GM23248 (cell line): ENCODE measurements at regions not wholly inside any gene's neighbourhood (a gene's known extent, or its start where the extent isn't known, plus 50 kb on each side); places are given as distances from the start of the nearest gene placed in this dataset.

Source experiments
- DNase-seq: peaks from one replicate; pipeline ENCODE4 v3.0.0-alpha.2; 2015
- H2AFZ ChIP-seq: fragments of 200-600 bp; sonication (generic); 2 replicates; pipeline ENCODE4 v1.6.1; 2016; ENCODE audit warnings: antibody characterized with exemption
- H3F3A ChIP-seq: fragments of 200-600 bp; sonication (generic); 2 replicates; pipeline ENCODE4 v1.6.1; 2016; ENCODE audit warnings: mild to moderate bottlenecking, antibody characterized with exemption, mixed run types; ENCODE audit not compliant: insufficient read depth
- H3K27ac ChIP-seq: fragments of 200-600 bp; sonication (generic); 2 replicates; pipeline ENCODE4 v1.5.1; 2016; ENCODE audit warnings: mild to moderate bottlenecking
- H3K27me3 ChIP-seq: fragments of 200-600 bp; sonication (generic); replicated peaks from 2 replicates; pipeline ENCODE4 v1.6.1; 2016; ENCODE audit warnings: mild to moderate bottlenecking; ENCODE audit not compliant: insufficient read depth
- H3K36me3 ChIP-seq: fragments of 200-600 bp; sonication (generic); 2 replicates; pipeline ENCODE4 v1.6.1; 2016; ENCODE audit warnings: low read depth, mild to moderate bottlenecking
- H3K4me1 ChIP-seq: fragments of 200-600 bp; sonication (generic); 2 replicates; pipeline ENCODE4 v1.6.1; 2016; ENCODE audit warnings: mild to moderate bottlenecking; ENCODE audit not compliant: insufficient read depth
- H3K4me2 ChIP-seq: fragments of 200-600 bp; sonication (generic); one replicate; pipeline ENCODE4 v1.6.1; 2016; ENCODE audit warnings: mild to moderate bottlenecking; ENCODE audit not compliant: unreplicated experiment
- H3K4me3 ChIP-seq: fragments of 200-600 bp; sonication (generic); 2 replicates; pipeline ENCODE4 v1.5.1; 2016; ENCODE audit warnings: mild to moderate bottlenecking
- H3K79me2 ChIP-seq: fragments of 200-600 bp; sonication (generic); 2 replicates; pipeline ENCODE4 v1.6.1; 2016; ENCODE audit warnings: mild to moderate bottlenecking; ENCODE audit not compliant: insufficient read depth
- H3K9ac ChIP-seq: fragments of 200-600 bp; sonication (generic); 2 replicates; pipeline ENCODE4 v1.6.1; 2016; ENCODE audit warnings: mild to moderate bottlenecking
- H3K9me2 ChIP-seq: fragments of 200-600 bp; sonication (generic); 2 replicates; pipeline ENCODE4 v1.6.1; 2016; ENCODE audit warnings: mixed run types, mild to moderate bottlenecking, moderate library complexity; ENCODE audit not compliant: insufficient read depth
- H3K9me3 ChIP-seq: fragments of 200-600 bp; sonication (generic); one replicate; pipeline ENCODE4 v1.6.1; 2017; ENCODE audit warnings: low read depth
- H4K20me1 ChIP-seq: fragments of 200-600 bp; sonication (generic); 2 replicates; pipeline ENCODE4 v1.6.0; 2016; ENCODE audit not compliant: insufficient read depth
- EZH2 ChIP-seq: fragments of 200-600 bp; sonication (generic); IDR thresholded peaks from 2 replicates; pipeline ENCODE4 v1.6.1; 2018; ENCODE audit warnings: antibody characterized with exemption, mild to moderate bottlenecking; ENCODE audit not compliant: insufficient read depth, poor library complexity, severe bottlenecking
- EZH2phosphoT487 ChIP-seq: fragments of 200-600 bp; sonication (generic); IDR thresholded peaks from 2 replicates; pipeline ENCODE4 v1.6.1; 2018; ENCODE audit warnings: antibody characterized with exemption, moderate library complexity, mild to moderate bottlenecking, low read depth; ENCODE audit not compliant: insufficient read depth
- WGBS, 2 experiments: methylation state at CpG; one replicate each; pipeline ENCODE4 v1.1.6; 2015 to 2017; ENCODE audit warnings: low lambda C conversion rate in 2 of 2, low coverage in 1 of 2; ENCODE audit errors: missing lambda C conversion rate in 2 of 2; 5-methylcytosine and 5-hydroxymethylcytosine counted together
- in situ Hi-C: fragments of 300-500 bp; cut with MboI; formaldehyde crosslinking; loops from 2 replicates; pipeline ENCODE4 v1.15.0; 2020

DNA sequence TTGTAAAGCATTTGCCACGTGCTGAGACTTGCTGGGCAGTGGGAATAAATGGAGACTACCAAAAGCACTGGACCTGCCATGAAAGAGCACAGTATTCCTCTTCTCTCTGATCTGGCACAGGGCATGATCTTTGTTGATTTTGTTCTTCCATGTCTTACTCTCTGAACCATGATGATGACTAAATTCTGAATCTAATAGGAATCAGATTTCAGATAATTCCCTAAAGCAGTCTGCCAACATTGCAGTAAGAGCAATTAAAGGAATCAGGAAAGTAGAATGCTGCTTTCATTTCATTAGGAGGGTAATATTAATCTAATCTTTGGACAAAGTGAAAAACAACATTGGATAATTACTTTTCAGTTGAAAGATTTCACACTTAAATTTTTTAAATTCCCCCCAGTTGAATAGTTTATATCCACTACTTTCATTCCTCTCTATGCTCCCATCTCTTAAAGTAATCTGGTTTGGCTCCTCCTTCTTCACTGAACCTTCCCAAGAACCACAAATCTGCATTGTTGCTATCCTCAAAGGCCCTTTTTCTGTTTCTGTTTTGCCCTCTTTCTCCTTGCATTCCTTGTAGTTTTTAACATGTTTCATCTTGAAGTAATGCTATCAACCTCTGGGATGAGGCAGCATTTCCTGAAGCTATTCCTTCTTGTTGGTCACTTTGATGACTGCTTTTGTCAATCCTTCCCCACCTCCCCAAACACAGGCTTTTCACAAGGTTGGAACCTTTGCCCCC, 243.2 kb upstream of the TENT5A start:
- TF ChIP-seq EZH2phosphoT487 = no peak
- no peak for TF ChIP-seq EZH2
- Histone ChIP-seq H4K20me1 (no peaks in the 10 kb centered on the region), H3K79me2 (no peaks in the 10 kb centered on the region), H3K9me3 (no peaks in the 10 kb centered on the region), H3K4me3 (peak overlapping the region; percentile 32), H3K36me3 (no peaks in the 10 kb centered on the region), H2AFZ (peak overlapping the region; percentile 59), H3K27me3 (no peaks in the 10 kb centered on the region), H3K4me1 (peaks cover 43% of the 10 kb centered on the region), H3K4me2 (peak overlapping the region; percentile 36), H3K27ac (peak overlapping the region; percentile 99), H3K9ac (peak overlapping the region; percentile 89), H3F3A (peaks cover 41% of the 10 kb centered on the region), H3K9me2 (no peaks in the 10 kb centered on the region)
- WGBS, 2 experiments = 0% methylated on average over 1 of the region's 1 CpG
- DNase-seq = peak; percentile 68
- in situ Hi-C loops = no loop called here

DNA sequence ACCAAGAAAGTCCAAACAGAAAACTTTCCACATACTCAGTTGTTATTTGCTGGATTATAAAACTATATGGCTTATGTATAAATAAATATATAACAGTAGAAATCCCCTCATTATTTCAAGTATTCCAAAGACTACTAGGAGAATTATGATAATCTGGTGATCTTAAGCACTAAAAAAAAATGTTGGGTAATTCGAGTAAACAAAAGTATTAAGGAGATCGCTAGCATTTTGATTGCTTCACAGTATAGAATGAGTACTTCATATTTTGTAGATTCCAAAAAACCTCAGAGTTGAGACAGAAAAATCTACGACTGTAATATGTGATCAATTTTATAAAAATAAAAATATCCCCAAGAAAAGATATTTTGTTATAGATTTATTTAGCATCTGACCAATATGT, 236.4 kb upstream of the TENT5A start:
- no peak for DNase-seq
- peaks cover 9% of the 10 kb centered on the region for H3K4me1 ChIP-seq
- TF ChIP-seq EZH2 (no peak), EZH2phosphoT487 (no peak)

DNA sequence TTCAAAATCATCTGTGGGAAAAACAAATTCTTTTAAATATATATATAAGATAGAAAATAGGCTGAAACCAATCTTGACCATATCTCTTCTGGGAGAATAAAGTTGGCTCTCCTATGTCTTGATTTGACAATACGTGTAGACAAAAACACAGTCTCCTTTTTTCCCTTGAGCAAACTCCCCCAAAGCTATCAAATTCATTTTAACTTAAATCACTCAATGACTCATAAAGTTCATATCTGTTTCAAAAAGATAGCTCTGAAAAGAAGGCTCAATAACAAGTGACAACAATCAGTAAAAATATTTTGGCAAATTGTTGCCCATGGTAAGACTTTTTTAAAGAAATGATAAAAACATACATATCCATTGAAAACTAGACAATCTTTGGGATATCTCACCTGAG, 236.0 kb upstream of the TENT5A start:
- H4K20me1 ChIP-seq = no peaks in the 10 kb centered on the region
- H3K79me2 ChIP-seq = no peaks in the 10 kb centered on the region
- no peak overlapping the region for H2AFZ ChIP-seq
- H3K9ac ChIP-seq = no peak overlapping the region
- no peaks in the 10 kb centered on the region for H3K36me3 ChIP-seq
- H3K27ac ChIP-seq = no peak overlapping the region
- H3K27me3 ChIP-seq = no peaks in the 10 kb centered on the region
- in situ Hi-C loops = no loop called here
- peaks cover 12% of the 10 kb centered on the region for H3K4me1 ChIP-seq
- no peak for TF ChIP-seq EZH2phosphoT487
- TF ChIP-seq EZH2 = no peak
- H3K9me2 ChIP-seq = no peaks in the 10 kb centered on the region
- no peak overlapping the region for H3K4me2 ChIP-seq
- no peaks in the 10 kb centered on the region for H3K9me3 ChIP-seq
- no peaks in the 10 kb centered on the region for H3F3A ChIP-seq
- WGBS, 2 experiments = 98 to 100% methylated on average over 1 of the region's 1 CpG
- DNase-seq = no peak
- H3K4me3 ChIP-seq = no peak overlapping the region

More for the DNA sequence above, 236.4 kb upstream of the TENT5A start:
- 95 to 96% methylated on average over 3 of the region's 3 CpGs for WGBS, 2 experiments
- Histone ChIP-seq H3K9me3 (no peaks in the 10 kb centered on the region), H3K36me3 (no peaks in the 10 kb centered on the region), H3K27me3 (no peaks in the 10 kb centered on the region), H3K4me3 (no peak overlapping the region), H2AFZ (no peak overlapping the region), H4K20me1 (no peaks in the 10 kb centered on the region), H3K9ac (no peak overlapping the region), H3K9me2 (no peaks in the 10 kb centered on the region), H3K27ac (no peak overlapping the region), H3K79me2 (no peaks in the 10 kb centered on the region), H3K4me2 (no peak overlapping the region), H3F3A (no peaks in the 10 kb centered on the region)
- in situ Hi-C loops = no loop called here

DNA sequence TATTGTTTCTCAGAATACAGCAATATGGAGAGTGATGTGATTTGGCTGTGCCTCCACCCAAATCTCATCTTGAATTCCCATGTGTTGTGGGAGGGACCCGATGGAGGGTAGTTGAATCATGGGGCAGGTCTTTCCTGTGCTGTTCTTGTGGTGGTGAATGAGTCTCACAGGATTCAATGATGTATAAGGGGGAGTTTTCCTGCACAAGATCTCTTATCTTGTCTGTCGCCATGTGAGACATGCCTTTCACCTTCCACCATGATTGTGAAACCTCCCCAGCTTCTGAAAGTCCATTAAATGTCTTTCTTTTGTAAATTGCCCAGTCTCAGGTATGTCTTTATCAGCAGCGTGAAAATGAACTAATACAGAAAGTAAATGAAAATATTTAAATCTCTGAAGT, 234.8 kb upstream of the TENT5A start:
- DNase-seq = no peak
- Histone ChIP-seq H3K27me3 (no peaks in the 10 kb centered on the region), H3K9ac (no peak overlapping the region), H3K36me3 (no peaks in the 10 kb centered on the region), H3K9me2 (no peaks in the 10 kb centered on the region), H3K79me2 (no peaks in the 10 kb centered on the region), H3K27ac (no peak overlapping the region), H3K4me3 (no peak overlapping the region), H3K4me1 (peaks cover 23% of the 10 kb centered on the region), H2AFZ (no peak overlapping the region), H3K4me2 (no peak overlapping the region), H3K9me3 (no peaks in the 10 kb centered on the region), H3F3A (0 out of 2 replicates have a peak, but pooled peaks cover under 1% of the 10 kb centered on the region), H4K20me1 (no peaks in the 10 kb centered on the region)
- in situ Hi-C loops = no loop called here
- TF ChIP-seq EZH2phosphoT487 (no peak), EZH2 (no peak)
- WGBS, 2 experiments = 91 to 94% methylated on average over 3 of the region's 3 CpGs
